ENCODE measurements at regions not wholly inside any gene's neighbourhood (a gene's known extent, or its start where the extent isn't known, plus 50 kb on each side); places are given as distances from the start of the nearest gene placed in this dataset.
"Not testable (repeated sequence)": the region's sequence is repeated elsewhere in the genome, so short reads cannot be mapped to it uniquely, and the experiment has no call there.

- no peak for DNase-seq
These were observed 1023.5 kb downstream of the PCDH17 start for GRCh38 chr13:58655086-58655485.

- no peak for DNase-seq
These were observed 1029.3 kb downstream of the PCDH17 start for GRCh38 chr13:58660826-58661225.

DNA sequence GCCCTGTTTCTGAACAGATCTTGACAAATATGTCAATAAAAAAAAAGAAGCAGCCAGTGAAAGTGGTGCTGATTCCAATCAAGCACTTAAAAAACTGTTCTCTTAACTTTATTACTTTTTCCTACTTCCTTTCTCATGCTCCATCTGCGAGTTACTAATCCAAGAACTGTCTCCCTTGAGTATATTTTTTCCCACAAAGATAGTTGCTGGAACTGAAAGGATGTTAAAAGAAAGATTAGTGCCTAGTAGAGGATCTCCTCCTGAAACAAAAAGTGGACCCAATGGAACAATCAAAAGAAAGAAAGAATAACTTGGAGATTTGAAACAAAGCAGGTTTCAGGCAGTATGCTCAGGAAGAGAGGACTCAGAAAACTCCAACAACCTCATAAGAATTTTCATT, 1034.8 kb downstream of the PCDH17 start:
- no peak for DNase-seq

- DNase-seq: no peak
These were observed 1035.6 kb downstream of the PCDH17 start for GRCh38 chr13:58667096-58667495.

GRCh38 chr13:58680115-58680514, 1048.6 kb downstream of the PCDH17 start:
- no peak for DNase-seq

DNA sequence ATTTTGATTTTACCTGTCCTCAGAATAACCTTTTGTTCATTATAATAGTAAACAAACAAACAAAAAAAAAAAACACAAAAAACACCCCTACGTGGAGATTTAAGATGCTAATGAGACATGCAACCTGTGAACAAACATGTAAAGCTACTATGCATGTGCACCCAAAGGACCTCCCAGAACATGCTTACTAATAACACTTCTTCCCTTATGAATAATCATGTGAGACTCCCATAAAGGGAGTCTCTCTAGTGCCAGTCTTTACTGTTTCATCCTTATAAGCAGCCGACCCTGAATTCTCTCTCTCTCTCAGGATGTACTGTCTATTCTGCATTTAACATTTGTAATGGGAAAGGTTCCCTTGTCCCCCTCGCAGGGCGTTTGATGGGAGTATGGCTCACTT, 1051.1 kb downstream of the PCDH17 start:
- no peak for DNase-seq

- DNase-seq: no peak
These were observed 1055.6 kb downstream of the PCDH17 start for GRCh38 chr13:58687148-58687547.

- DNase-seq: no peak
These were observed 1067.0 kb downstream of the PCDH17 start for GRCh38 chr13:58698531-58698930.

DNA sequence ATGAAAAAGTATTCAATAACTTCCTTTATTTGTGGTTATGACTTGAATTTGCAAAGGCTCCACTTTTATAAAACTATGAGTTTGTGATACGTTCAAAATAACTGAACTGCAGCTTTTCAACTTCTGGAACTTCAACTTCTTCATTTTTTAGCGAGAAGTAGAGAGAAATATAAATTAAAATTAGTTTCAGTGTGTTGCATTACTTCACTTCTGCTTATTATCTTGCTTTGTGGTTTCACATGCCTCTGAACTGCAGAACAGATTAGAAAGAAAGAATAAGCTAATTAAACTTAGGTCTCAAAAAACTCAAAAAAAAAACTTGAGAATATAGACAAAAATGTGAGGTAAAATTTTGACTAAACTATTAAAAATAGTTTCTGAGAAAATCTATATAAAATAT, 1073.4 kb downstream of the PCDH17 start:
- no peak for DNase-seq

- DNase-seq: no peak
These were observed 1074.9 kb downstream of the PCDH17 start for GRCh38 chr13:58706421-58706820.

DNA sequence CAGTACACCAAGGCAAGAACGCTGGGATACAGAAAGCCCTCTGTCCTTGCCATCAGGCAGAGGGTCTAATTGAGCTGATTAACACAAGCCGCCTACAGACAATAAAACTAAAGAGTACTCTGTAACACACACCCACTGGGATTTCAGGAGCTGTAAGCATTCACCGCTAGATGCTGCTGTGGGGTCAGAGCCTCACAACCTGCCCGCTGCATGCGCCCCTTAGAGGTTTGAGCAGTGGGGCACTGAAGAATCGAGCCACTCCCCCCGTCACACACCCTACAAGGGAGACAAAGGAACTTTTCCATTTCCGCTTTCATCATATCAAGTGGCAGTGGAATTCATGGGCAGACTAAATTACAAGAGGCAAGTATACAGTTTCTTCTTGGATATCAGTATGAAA, 1080.6 kb downstream of the PCDH17 start:
- no peak for DNase-seq

- not testable (repeated sequence) for DNase-seq
These were observed 1082.5 kb downstream of the PCDH17 start for GRCh38 chr13:58714016-58714415.

- DNase-seq: no peak
These were observed 1089.7 kb downstream of the PCDH17 start for GRCh38 chr13:58721273-58721672.

DNA sequence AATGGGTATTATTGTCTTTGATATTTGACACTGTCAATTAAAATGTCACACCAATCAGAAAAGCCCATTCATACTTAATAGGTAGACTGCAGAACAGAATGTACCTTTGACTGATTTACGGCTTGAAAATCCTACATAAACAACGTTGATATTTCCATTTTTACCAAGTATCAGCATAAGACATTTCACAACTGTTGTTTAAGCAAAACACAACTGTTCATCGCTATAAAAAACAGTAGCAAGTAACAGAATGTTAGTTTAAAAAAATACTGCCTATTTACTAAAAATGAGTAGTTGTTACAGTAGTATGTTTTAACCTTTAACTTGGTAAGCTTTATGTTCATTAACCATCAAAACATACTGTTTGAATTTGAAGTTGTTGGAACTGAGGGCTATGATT, 1096.6 kb downstream of the PCDH17 start:
- DNase-seq: no peak

DNA sequence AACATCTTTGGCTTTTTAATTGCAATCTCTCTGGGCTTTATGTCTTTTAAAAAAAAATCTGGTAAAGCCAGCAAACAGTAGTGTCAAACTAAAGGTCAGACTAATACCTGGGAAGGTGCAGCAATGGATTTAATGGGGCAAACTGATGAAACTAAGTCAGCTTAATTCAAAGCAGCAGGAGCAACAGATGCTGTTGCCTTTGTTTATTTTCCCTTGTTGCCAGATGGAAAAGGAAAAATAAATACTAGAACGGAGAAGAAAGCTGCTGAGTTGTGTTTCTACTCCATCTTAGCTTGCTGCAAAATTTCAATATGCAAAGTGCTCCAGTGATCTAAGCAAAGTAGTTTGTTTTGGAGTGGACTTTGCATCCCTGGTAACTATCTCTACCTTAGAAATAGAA, 1097.8 kb downstream of the PCDH17 start:
- DNase-seq: no peak

DNA sequence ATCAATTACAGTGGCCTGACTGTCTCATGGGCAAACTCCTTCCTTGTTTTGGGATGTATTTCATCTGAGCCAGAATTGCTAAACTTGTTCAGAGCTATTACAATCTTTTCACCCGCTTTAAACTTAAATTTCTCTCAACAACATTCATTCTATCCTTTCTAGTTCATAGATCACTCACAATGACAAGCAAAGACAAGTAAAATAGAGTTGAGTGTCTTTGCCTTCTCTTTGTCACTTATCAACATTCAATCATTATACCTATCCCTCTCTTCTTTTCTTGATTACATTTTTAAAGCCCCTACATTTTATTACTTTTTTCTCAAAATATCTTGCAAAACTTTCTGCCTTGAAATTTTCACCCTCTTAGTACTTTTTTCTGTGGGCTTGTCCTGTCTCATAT, 1113.1 kb downstream of the PCDH17 start:
- DNase-seq: no peak

GRCh38 chr13:58767566-58767965, 1136.0 kb downstream of the PCDH17 start:
- DNase-seq: no peak

- DNase-seq: no peak
These were observed 1141.8 kb downstream of the PCDH17 start for GRCh38 chr13:58773280-58773859.

DNA sequence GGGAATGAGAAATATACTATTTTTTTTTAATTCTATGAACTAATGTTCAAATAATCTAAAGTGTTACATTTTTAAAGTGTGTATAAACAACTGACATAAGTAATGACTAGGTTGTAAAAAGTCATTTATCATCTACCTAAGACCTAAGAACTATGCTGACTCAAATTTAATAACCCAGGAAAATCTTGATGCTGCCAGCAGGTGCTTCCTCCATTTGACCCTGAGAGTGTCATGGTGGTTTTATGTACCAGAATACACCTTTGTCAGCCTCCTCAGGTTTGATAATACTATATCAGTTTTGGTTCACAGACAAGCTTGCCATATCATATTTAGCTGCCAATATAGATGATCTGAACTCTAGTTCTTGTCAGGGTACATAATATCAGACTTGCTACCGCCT, 1151.2 kb downstream of the PCDH17 start:
- DNase-seq: no peak

DNA sequence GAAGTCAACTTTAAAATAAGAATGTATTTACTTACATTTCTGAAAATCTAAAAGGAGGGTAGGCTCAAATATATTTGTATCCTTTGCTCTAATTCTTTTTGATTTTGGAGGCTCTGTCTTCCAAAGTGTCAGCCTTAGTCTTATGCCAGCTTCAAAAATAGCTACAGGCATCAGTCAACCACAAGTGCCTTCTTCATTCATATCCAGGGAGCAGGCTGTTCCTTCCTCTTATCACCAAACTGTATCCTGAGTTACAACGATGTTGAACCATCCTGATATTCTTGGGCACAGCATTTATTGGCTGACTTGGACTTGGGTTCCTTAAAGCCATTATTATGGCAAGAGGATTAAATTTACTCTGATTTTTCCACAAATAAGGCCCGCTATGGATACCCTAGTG, 1161.3 kb downstream of the PCDH17 start:
- DNase-seq: no peak

DNA sequence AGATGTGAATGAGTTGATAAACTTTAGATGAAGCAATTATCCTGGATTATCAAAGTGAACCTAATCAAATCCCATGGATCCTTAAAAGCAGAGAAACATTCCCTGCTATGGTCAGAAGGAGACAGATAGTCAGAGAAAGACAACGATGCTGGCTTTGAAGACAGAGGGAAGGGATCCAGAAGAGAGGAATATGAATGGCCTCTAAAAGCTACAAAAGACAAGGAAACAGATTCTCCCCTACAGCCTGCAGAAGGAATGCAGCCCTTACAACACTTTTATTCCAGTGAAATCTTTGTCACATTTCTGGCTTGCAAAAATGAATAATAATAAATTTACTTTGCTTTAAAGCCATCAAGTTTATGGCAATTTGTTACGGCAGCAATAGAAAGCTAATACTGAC, 1164.2 kb downstream of the PCDH17 start:
- DNase-seq: no peak

DNA sequence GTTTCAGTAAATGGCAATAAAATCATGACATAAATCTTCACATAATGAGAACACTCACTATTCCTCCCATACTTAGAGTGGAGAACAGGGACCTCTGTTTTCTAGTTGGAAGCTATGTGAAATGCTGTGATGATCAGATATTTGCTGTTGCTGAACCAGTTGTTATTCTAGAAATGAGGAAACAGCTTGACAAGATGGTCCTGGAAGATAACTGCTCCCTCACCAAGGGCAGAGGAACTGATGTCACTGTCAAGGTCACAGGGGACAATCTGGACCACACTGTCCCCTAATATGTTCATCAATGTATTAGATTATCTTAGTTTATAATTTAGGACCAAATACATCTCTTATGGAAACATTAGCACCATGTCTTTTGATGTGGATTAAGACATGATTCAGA, 1173.3 kb downstream of the PCDH17 start:
- DNase-seq: no peak

- no peak for DNase-seq
These were observed 1174.9 kb downstream of the PCDH17 start for GRCh38 chr13:58806401-58806800.

DNA sequence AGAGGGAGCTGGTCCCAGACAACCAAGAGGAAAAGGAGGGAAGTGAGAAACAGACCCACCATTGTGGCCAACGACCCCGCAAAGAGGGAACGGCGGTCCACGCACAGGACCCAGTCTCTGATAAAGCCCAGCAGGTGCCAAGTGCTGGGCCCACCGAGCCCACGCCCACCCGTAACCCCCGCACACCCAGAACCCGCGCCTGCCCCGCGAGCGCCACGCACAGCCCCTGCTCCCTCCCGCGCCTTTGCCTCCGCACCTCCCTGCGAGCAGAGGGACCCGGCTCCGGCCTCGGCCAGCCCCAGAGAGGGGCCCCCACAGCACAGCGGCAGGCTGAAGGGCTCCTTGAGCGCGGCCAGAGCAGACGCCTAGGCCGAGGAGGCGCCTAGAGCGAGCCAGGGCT, 1192.2 kb downstream of the PCDH17 start:
- no peak for DNase-seq

DNA sequence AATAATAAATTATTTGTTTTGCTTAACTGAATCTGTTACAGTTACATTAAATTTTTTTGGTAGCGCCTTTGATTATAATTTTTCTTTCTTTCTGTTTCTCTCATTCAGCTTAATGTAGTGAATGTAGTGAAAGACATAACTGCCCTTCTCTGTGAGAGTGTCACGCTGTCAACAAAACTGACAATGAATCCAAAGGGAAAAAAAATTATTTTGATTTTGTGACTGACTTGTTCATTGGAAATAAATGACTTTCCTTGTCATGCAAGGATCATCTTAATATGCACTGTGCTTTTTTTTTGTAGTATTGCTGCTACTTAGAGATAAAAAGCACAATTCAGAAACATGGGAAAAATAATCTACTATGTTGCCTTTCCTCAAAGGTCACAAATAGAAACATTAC, 1196.4 kb downstream of the PCDH17 start:
- no peak for DNase-seq

- no peak for DNase-seq
These were observed 1199.3 kb downstream of the PCDH17 start for GRCh38 chr13:58830841-58831240.

Data from stimulated activated CD4-positive, alpha-beta T cell treated with anti-CD3 and anti-CD28 coated beads, Interleukin-15, amount 100 ng/mL, for 24 hours (primary cell).